ENCODE measurements at regions not wholly inside any gene's neighbourhood (a gene's known extent, or its start where the extent isn't known, plus 50 kb on each side); places are given as distances from the start of the nearest gene placed in this dataset.

DNA sequence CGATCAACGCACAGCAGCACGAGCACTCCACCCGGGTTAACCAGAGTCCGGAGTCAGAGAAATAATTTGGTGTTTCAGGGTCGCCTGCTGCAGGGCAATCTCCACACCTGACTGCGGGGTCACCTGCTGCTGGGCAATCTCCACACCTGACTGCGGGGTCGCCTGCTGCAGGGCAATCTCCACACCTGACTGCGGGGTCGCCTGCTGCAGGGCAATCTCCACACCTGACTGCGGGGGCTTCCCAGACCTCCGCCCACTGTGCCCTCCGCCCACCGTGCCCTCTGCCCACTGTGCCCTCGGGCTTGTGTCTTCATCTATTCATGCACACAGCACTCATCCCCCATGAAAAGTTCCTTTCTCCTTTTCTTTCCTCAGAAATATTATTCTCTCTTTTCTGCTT, 500.2 kb upstream of the SALL3 start:
- TF ChIP-seq, protein P1, sequence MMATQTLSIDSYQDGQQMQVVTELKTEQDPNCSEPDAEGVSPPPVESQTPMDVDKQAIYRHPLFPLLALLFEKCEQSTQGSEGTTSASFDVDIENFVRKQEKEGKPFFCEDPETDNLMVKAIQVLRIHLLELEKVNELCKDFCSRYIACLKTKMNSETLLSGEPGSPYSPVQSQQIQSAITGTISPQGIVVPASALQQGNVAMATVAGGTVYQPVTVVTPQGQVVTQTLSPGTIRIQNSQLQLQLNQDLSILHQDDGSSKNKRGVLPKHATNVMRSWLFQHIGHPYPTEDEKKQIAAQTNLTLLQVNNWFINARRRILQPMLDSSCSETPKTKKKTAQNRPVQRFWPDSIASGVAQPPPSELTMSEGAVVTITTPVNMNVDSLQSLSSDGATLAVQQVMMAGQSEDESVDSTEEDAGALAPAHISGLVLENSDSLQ (IDR thresholded peaks at IDR 0.05), result no peak
- TF ChIP-seq SP1 (IDR thresholded peaks at IDR 0.05) (no peak), FOXM1 (IDR thresholded peaks at IDR 0.05; ENCODE audit: borderline replicate concordance) (no peak), BHLHE40 (IDR thresholded peaks at IDR 0.05; ENCODE audit: borderline replicate concordance) (no peak), HDGF (IDR thresholded peaks at IDR 0.05; ENCODE audit: borderline replicate concordance) (no peak), ARNT (IDR thresholded peaks at IDR 0.05) (no peak)
